A172 (cell line): ENCODE measurements at regions not wholly inside any gene's neighbourhood (a gene's known extent, or its start where the extent isn't known, plus 50 kb on each side); places are given as distances from the start of the nearest gene placed in this dataset.
"Not testable (repeated sequence)": the region's sequence is repeated elsewhere in the genome, so short reads cannot be mapped to it uniquely, and the experiment has no call there.

Experiments
- DNase-seq: peaks from one replicate; pipeline ENCODE4 v3.0.0-alpha.2; 2015; ENCODE audit warnings: low spot score

DNA sequence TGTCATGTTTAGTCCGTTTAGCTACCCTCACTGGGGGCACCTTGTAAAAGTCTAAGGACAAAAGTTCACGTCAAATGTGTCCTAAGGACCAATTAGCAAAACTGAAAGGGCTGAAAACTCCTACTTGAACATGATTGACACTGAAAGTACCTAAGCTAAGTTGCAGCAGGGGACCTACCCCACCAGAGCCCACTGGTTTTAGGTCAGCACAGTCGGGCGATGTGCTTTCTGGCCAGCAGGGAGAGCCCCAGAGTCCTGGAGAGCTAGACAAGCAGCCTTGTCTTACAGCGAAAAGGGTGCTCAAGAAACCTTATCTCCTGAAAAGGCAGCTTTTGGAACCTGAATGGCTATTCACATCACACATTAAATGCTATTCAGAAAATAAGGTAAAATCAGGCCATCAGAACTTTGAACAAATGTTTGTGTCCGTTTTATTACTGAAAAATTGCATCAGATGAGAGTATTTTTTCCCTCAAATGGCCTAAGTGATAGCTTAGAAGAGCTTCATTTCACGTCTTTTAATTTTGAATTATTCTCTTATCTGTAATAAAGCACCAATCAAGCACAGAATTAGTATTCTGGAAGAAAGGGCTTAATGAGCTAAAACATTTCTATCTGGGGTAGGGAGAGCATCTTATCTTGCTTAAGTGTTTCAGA, 52.2 kb upstream of the MKI67 start:
- DNase-seq = peak; percentile 8

DNA sequence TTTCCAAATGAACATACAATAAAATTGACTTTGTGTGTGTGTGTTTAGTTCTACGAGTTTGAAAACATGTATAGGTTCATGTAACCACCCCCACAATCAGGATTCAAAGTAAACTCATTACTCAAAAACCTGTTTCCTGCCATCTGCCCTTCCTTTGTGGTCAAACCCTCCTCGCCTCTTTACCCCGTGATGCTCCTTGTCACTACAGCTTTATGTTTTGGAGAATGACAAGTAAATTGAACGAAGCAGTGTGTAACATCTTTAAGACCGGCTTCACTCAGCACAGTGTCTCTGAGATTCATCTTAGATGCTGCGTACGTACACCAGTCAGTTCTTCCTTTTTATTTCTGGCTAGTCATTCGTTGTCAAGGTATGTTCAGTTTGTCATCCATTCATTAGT, 54.6 kb upstream of the MKI67 start:
- no peak for DNase-seq

GRCh38 chr10:128185627-128186026, 59.4 kb upstream of the MKI67 start:
- no peak for DNase-seq

DNA sequence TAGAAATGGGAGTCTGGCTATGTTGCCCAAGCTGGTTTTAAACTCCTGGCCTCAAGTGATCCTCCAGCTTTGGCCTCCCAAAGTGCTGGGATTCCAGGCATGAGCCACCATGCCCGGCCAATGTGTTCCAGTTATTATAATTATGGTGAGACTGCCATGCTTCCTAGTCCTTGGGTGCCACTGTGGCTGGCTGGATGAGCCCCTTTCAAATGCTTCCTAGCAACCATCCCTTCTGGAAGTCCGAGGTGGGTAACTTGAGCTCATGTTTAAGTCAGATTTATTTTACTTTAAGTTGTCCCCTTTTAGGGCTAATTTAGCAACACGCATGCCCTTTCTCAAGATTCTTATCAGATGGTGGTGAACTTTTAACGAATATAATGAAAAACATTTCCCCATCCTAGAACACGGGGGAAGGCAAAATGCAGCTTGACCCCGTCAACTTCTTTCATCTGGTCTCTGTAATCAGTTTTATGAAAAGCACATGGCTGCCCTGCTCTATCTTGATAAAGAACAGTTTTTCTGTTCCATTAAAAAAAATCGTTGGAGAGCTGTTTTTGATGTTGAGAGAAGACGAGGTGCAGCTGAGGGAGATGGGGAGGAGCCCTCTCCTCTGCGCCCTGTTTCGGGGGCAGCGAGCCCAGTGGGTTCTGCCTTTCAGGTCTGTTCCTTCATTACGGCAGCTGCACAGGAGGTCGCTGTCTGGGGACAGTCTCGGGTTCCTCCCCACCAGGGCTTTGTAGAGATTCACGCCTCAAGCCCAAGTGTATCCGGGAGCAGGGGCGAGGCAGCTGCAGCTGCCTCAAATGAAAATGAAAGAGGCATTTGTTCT, 61.0 kb upstream of the MKI67 start:
- DNase-seq = no peak

- no peak for DNase-seq
These were observed 61.6 kb upstream of the MKI67 start for GRCh38 chr10:128187788-128188185.

GRCh38 chr10:128189176-128189575, 63.0 kb upstream of the MKI67 start:
- no peak for DNase-seq

DNA sequence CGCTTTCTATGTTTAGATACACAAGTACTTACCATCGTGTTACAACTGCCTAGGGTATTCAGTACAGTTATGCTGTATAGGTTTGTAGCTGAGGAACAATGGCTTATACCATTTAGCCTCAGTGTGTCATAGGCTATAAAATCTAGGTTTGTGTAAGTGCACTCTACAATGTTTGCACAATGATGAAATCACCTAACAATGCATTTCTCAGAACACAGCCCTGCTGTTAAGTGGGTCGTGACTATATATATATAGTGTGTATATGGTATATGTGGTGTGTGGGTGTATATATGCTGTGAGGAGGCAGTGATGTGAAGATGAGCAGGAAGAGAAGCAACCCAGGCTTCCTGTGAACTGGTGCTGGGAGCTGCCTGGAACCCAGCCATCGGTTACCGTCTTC, 65.6 kb upstream of the MKI67 start:
- DNase-seq = no peak

DNA sequence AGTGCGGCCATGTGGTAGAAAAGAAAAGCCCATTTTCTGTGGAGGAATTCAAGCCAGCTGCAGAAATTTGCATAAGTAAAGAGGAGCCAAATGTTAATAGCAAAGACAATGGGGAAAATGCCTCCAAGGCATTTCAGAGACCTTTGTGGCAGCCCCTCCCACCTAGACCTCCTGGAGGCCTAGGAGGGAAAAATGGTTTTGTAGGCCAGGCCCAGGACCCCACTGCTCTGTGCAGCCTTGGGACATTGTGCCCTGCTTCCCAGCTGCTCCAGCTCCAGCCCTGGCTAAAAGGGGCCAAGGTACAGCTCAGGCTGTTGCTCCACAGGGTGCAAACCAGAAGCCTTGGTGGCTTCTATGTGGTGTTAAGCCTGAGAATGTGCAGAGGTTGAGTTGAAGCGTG, 75.6 kb upstream of the MKI67 start:
- not testable (repeated sequence) for DNase-seq

- DNase-seq = no peak
These were observed 76.8 kb upstream of the MKI67 start for GRCh38 chr10:128203028-128203427.

- DNase-seq = not testable (repeated sequence)
These were observed 79.4 kb upstream of the MKI67 start for GRCh38 chr10:128205591-128205990.

DNA sequence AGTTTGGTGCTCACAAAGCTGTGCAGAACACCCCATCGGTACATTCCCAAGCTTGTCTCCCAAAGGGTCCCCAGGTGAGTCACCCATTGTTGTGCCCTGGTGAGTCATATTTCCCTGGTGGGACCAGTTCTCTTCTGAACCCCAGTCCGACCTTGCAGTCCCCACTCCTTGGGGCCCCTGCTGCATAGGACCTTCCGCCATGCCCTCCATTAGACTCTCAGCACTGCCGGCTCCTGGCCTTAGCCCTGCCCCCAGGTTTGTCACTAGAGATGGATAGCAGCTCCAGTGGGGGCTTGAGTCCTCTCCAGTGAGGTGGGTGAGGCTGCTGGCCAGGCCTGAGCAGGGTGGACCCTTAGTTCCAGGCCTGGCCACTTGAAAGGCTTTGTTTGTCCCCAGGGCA, 80.5 kb upstream of the MKI67 start:
- no peak for DNase-seq

DNA sequence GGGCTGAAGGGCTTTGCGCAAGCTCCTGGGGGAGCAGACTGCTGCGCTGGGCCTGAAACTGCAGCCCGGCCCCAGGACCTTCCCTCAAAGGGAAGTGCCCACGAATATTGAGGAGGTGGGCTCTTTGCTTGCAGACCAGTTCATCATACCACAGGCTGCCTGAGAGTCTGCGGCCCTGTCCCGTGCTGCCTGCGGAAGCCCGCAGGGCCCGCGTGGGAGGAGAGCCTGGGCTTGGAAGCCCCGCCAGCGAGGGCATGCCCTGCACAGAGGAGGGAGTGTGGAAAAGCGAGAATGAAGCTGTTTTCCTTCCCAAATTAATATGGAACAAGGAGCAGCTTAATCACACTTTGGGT, 83.6 kb upstream of the MKI67 start:
- DNase-seq = no peak

- DNase-seq = no peak
These were observed 84.2 kb upstream of the MKI67 start for GRCh38 chr10:128210215-128211063.

GRCh38 chr10:128211064-128211504, 84.9 kb upstream of the MKI67 start:
- no peak for DNase-seq

DNA sequence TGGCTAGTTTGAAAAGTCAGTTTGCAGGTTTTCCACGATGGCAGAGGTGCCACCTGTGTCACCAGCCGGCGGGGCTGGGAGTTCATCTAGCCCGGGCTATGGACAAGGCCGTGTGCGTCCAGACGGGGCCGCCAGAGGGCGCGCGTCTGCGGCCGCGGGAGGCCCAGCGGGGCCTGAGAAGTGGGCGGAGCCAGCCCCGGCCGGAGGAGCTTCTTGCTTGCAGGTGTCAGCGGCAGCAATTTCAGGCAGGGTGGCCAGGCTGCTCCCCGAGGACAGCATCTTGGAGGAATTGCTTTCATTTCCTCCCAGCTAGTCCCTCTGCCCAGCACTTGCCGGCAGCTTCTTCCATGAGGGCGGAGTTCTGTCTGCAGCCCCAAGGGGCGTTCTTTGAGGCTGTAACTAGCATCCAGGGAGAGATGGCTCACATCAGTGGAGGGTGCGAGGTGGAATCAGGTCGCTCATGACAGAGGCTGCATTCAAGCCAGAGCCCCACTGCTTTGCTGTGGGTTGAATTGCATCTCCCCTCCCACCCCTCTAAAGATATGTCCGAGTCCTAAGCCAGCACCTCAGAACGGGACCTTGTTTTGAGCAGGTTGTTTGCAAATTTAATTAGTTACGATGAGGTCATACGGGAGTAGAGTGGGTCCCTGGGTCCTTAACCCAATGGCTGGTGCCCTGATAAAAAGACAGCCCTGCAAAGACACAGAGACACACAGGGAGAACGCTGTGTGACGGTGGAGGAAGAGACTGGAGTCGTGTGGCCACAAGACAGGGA, 85.9 kb upstream of the MKI67 start:
- peak; percentile 36 for DNase-seq

DNA sequence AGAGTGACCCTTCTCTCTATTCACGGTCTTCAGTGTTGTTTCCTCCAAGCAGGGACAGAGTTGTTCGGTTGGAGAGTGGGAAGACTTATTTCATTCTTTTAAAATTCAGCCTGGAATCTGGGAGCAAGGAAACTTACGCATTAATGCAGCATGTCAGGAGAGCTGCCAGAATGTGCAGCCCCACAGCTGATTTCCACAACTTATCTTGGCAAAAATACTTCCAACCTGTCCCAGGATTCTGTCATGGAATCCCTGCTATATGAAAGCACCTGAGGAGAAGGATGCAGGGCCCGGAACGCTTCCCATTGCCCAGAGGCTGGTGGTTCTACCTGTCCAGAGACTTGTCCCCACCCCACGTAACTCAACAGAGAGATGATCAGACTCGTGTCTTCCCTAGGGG, 86.9 kb upstream of the MKI67 start:
- no peak for DNase-seq

- no peak for DNase-seq
These were observed 89.5 kb upstream of the MKI67 start for GRCh38 chr10:128215733-128216132.

- no peak for DNase-seq
These were observed 90.9 kb upstream of the MKI67 start for GRCh38 chr10:128217136-128217535.

DNA sequence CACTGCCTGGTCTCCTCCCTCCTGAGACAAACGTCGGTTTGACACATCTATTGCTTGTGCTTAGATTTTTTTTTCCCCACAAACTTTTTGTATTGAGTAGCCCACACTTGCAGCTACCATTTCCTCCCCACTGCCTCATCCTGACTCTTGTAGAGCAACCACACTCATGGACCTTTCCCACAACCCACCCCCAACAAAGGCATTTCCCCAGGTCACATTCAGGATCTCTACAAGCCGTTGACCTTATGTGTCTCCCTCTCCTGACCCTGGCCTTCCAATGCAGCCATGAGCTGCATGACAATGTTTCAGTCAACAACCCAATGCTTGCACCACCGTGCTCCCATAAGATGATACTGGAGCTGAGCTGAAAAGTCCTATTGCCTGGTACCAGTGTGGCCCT, 91.9 kb upstream of the MKI67 start:
- no peak for DNase-seq

GRCh38 chr10:128219295-128219694, 93.1 kb upstream of the MKI67 start:
- no peak for DNase-seq

GRCh38 chr10:128220021-128220420, 93.8 kb upstream of the MKI67 start:
- no peak for DNase-seq

DNA sequence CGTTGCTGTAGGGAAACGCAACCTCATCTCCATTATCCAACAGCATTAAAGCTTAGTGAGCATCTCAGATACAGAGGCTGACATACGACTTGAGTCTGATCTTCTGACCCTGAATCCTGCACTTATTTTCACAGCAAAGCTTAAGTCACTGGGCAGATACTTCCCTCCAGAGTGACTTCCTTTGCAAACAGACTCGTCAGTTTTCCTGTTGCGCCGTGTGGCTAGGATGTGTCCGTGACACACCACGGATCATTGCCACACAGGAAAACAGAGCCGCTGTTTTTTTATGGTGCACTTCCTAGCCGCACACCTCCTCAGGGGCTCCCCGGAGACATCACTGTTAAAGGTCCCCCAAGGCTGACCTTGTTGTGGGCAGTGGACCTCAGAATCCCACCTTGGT, 94.9 kb upstream of the MKI67 start:
- DNase-seq = no peak
